ENCODE measurements at regions not wholly inside any gene's neighbourhood (a gene's known extent, or its start where the extent isn't known, plus 50 kb on each side); places are given as distances from the start of the nearest gene placed in this dataset.

DNA sequence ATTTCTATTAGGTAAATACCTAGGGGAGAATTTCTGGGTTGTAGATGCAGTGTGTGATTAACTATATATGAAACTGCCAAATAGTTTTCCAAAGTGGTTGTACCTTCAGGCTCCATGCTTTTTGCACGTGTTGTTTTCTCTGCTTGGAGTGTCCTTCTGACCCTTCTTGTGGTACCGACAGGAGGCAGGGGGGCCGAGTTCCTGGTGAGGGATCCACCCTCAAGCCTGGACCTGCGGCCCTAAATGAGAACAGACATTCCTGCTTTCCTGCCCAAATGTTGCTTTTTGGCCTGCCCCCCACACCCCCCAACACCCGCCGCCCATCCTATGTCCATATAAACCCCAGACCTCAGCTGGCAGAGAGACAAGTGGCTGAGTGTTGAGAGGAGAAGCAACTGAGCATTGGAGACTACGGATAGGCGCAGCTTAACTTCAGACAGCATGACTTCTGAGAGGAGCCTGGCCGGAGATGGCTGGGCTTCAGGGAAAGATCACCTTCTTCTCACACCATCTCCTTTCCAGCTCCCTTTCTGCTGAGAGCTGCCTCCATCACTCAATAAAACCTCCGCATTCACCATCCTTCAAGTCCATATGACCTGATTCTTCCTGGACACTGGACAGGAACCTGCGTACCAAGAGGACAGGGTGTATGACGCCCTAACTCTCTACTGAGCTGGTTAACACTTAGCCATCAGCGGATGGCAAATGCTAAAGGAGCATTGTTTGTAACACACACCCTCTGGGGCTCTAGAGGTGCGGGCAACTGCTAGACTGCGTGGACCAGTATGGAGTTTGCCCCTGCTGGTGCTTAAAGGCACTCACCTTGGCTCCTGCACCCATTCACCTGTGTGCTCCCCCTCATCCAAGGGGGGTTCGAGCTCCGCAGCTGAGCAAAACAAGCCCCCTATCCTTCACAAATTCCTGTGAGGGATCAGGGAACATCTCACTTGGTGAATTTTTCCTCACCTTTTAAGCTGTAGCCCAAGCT is 194.7 kb upstream of the FBXO33 start:
- TF ChIP-seq, protein P1, sequence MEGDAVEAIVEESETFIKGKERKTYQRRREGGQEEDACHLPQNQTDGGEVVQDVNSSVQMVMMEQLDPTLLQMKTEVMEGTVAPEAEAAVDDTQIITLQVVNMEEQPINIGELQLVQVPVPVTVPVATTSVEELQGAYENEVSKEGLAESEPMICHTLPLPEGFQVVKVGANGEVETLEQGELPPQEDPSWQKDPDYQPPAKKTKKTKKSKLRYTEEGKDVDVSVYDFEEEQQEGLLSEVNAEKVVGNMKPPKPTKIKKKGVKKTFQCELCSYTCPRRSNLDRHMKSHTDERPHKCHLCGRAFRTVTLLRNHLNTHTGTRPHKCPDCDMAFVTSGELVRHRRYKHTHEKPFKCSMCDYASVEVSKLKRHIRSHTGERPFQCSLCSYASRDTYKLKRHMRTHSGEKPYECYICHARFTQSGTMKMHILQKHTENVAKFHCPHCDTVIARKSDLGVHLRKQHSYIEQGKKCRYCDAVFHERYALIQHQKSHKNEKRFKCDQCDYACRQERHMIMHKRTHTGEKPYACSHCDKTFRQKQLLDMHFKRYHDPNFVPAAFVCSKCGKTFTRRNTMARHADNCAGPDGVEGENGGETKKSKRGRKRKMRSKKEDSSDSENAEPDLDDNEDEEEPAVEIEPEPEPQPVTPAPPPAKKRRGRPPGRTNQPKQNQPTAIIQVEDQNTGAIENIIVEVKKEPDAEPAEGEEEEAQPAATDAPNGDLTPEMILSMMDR (IDR thresholded peaks at IDR 0.05 in 8 of 11, conservative IDR thresholded peaks at IDR 0.05 in 3 of 11) = no peak
- no peak for TF ChIP-seq POLR2AphosphoS5 (IDR thresholded peaks at IDR 0.05)
